Posterior vena cava (tissue), 2 donors: ENCODE measurements at regions not wholly inside any gene's neighbourhood (a gene's known extent, or its start where the extent isn't known, plus 50 kb on each side); places are given as distances from the start of the nearest gene placed in this dataset.

ENCODE experiments used
- DNase-seq: peaks from one replicate; pipeline ENCODE4 v3.0.0-alpha.2; 2020; ENCODE audit warnings: low spot score
- intact Hi-C, 2 donors: fragments of 100-400 bp; cut with DNase I; formaldehyde crosslinking; loops; one replicate each; pipeline versions ENCODE4 v1.14.1 to v1.14.2; 2022 to 2023
- donor health status: DM: yes; HTN: yes; CAD: no.
- donor health status: DM: yes; HTN: yes; CAD: no.

- DNase-seq, result no peak
- intact Hi-C loops, result no loop called here
Measured at GRCh38 chr9:99748266-99748665, 73.4 kb upstream of the NR4A3 start.

DNA sequence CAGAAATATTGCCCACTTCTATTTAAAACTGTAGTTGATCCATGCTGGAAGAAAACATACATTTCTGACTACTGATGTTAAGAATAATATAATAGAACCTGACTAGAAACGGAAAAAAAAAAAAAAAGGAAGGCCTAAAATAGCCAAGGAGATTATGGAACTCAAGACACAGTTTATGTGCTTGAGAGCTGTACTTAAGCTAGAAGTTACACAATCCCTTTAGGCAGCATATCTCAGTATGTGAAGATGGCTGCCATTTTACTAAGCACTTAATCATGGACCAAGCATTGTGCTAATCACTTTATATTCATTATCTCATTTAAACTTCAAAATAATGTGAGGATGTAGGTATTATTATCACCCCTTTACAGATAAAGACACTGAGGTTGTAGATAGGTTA is 73.0 kb upstream of the NR4A3 start:
- no peak for DNase-seq
- intact Hi-C loops, result no loop called here

GRCh38 chr9:99749641-99750040 is 72.0 kb upstream of the NR4A3 start:
- peak; percentile 70 for DNase-seq
- intact Hi-C loops, result no loop called here

- no peak for DNase-seq
- intact Hi-C loops, result no loop called here
Measured at GRCh38 chr9:99750526-99750925, 71.2 kb upstream of the NR4A3 start.

GRCh38 chr9:99752417-99753109 is 69.1 kb upstream of the NR4A3 start:
- DNase-seq, result no peak
- intact Hi-C loops, result no loop called here

DNA sequence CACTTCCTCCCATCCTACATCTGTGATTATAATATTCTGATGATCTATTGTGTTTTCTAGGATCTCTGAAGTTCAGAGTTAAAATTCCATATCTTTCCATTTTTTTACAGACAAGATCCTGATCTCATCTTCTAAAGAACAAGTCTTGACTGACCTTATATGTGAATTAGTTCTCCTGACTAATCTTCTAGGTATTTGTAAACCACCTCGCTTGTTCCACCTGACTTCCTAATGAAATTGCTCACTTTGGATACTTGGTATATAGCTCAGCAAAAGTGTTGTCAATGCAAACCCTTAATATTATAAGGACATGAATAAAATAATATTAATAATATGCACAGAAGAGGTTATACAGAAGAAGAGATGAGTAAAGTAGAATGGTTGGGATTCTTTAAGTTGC is 68.2 kb upstream of the NR4A3 start:
- intact Hi-C loops, result no loop called here
- no peak for DNase-seq

DNA sequence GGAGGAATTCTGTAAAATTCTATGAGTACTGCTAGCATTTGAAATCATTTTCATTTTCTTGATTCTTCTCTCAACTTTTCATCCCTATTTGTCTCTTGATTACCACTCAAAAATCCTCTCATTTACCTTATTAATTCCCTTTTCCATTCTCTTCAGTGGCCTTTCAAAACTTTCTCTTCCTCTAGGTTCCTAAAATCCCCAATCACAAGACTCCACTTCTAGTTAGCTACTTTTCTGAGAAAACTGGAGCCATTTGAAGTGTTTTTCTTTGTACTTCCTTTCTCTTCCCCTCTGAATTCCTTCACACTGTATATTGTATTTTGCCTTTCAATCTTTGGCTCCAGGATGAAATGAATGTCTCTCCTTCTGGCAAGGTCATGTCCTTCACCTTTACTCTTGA is 61.3 kb upstream of the NR4A3 start:
- no peak for DNase-seq
- intact Hi-C loops, result no loop called here

DNA sequence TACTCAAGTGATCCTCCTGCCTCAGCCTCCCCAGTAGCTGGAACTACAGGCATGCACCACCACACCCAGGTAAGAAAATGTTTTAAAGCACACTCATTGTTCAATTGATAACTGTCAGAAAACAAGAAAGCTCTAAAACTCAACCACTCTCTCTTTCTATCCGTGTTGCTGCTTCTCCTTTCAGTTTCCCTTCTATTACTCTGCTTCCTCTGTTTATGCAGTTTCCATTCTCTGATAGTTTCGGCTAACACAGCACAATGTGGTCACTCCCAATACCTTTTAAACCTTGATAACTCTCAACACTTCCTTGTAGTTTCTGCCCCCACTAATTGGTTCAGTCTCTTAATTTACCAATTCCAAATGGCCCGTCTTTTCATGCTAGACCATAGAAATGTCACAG is 59.2 kb upstream of the NR4A3 start:
- intact Hi-C loops, result no loop called here
- DNase-seq, result no peak
